MCF 10A (cell line): ENCODE measurements at regions not wholly inside any gene's neighbourhood (a gene's known extent, or its start where the extent isn't known, plus 50 kb on each side); places are given as distances from the start of the nearest gene placed in this dataset.

ENCODE experiments used
- BruUV-seq: library from RNA; stranded (reverse); fragments of 400-500 nt; replicated peaks from 2 replicates; lab custom pipeline; 2021; lab: Mats Ljungman, UMichigan
- CTCF ChIA-PET: fragments of 300-600 bp; sonication (Branson Sonifier 250); formaldehyde crosslinking; extraction: SDS; loops from one replicate; lab custom pipeline; 2021; ENCODE audit warnings: antibody characterized with exemption, inconsistent platforms; lab: Yijun Ruan, JAX
- POLR2A ChIA-PET: fragments of 300-600, 350-650 bp; sonication (Branson Sonifier 250); formaldehyde crosslinking; extraction: SDS; loops from one replicate; lab custom pipeline; 2020; ENCODE audit warnings: antibody characterized with exemption, inconsistent platforms; lab: Yijun Ruan, JAX
- DNase-seq: peaks from one replicate; pipeline ENCODE4 v3.0.0-alpha.2; 2018; ENCODE audit not compliant: unreplicated experiment
- H3K27ac Mint-ChIP-seq: one replicate; pipeline ENCODE4 v1.8.0; 2022; ENCODE audit warnings: mild to moderate bottlenecking, low read depth, mixed read lengths; ENCODE audit not compliant: unreplicated experiment
- H3K27me3 Mint-ChIP-seq: one replicate; pipeline ENCODE4 v1.8.0; 2022; ENCODE audit warnings: mixed read lengths; ENCODE audit not compliant: insufficient read depth, unreplicated experiment
- H3K36me3 Mint-ChIP-seq: one replicate; pipeline ENCODE4 v1.8.0; 2022; ENCODE audit warnings: mild to moderate bottlenecking, moderate library complexity, mixed read lengths; ENCODE audit not compliant: insufficient read depth, unreplicated experiment
- H3K4me1 Mint-ChIP-seq: one replicate; pipeline ENCODE4 v1.8.0; 2022; ENCODE audit warnings: mixed read lengths; ENCODE audit not compliant: insufficient read depth, unreplicated experiment
- H3K4me3 Mint-ChIP-seq: one replicate; pipeline ENCODE4 v1.8.0; 2022; ENCODE audit warnings: mild to moderate bottlenecking, moderate library complexity, mixed read lengths; ENCODE audit not compliant: unreplicated experiment
- H3K9me3 Mint-ChIP-seq: one replicate; pipeline ENCODE4 v1.8.0; 2022; ENCODE audit warnings: mixed read lengths; ENCODE audit not compliant: unreplicated experiment
- CTCF ChIP-seq: fragments of 200-600 bp; IDR thresholded peaks from one replicate; pipeline ENCODE4 v1.8.0; 2022; ENCODE audit warnings: antibody characterized with exemption, mild to moderate bottlenecking; ENCODE audit not compliant: unreplicated experiment
- intact Hi-C: fragments of 100-400 bp; cut with micrococcal nuclease; formaldehyde crosslinking; loops from 2 replicates; pipeline ENCODE4 v1.14.1; 2022

- Mint-ChIP-seq H3K4me1 (no peaks in the 10 kb centered on the region), H3K4me3 (no peak overlapping the region), H3K27ac (no peak overlapping the region), H3K27me3 (no peaks in the 10 kb centered on the region), H3K36me3 (peaks cover 7% of the 10 kb centered on the region), H3K9me3 (peaks cover 22% of the 10 kb centered on the region)
- no TSS peak for BruUV-seq
- intact Hi-C loops = no loop called here
- TF ChIP-seq CTCF = no peak
- ChIA-PET CTCF (no interaction called here), POLR2A (interaction anchor here (0.6 kb wide), 1 partner anchor 356 kb away, joined by 3 read pairs; no protein-coding TSS in a partner anchor)
- no peak for DNase-seq
Measured at GRCh38 chr4:11139871-11140270, 288.8 kb downstream of the HS3ST1 start.

- peaks cover 24% of the 10 kb centered on the region for H3K9me3 Mint-ChIP-seq
- no peak for TF ChIP-seq CTCF
- ChIA-PET POLR2A (interaction anchor here (0.6 kb wide), 1 partner anchor 355 kb away, joined by 3 read pairs; no protein-coding TSS in a partner anchor), CTCF (no interaction called here)
- intact Hi-C loops = no loop called here
- no peaks in the 10 kb centered on the region for H3K27me3 Mint-ChIP-seq
- no TSS peak for BruUV-seq
- peaks cover 7% of the 10 kb centered on the region for H3K36me3 Mint-ChIP-seq
- H3K4me3 Mint-ChIP-seq = no peak overlapping the region
- H3K4me1 Mint-ChIP-seq = no peaks in the 10 kb centered on the region
- no peak overlapping the region for H3K27ac Mint-ChIP-seq
- DNase-seq = no peak
Measured at GRCh38 chr4:11138964-11139363, 289.7 kb downstream of the HS3ST1 start.

GRCh38 chr4:11134705-11135104 lies 294.0 kb downstream of the HS3ST1 start:
- Mint-ChIP-seq H3K9me3 (peaks cover 34% of the 10 kb centered on the region), H3K27ac (no peak overlapping the region), H3K36me3 (no peaks in the 10 kb centered on the region), H3K27me3 (no peaks in the 10 kb centered on the region), H3K4me1 (no peaks in the 10 kb centered on the region), H3K4me3 (no peak overlapping the region)
- no peak for TF ChIP-seq CTCF
- CTCF ChIA-PET = no interaction called here
- POLR2A ChIA-PET = interaction anchor here (0.7 kb wide), 1 partner anchor 28 kb away, joined by 3 read pairs; no protein-coding TSS in a partner anchor
- DNase-seq = no peak
- no TSS peak for BruUV-seq
- intact Hi-C loops = no loop called here

- POLR2A ChIA-PET = interaction anchor here (0.7 kb wide), 1 partner anchor 29 kb away, joined by 3 read pairs; no protein-coding TSS in a partner anchor
- TF ChIP-seq CTCF = no peak
- Mint-ChIP-seq H3K9me3 (peaks cover 26% of the 10 kb centered on the region), H3K4me1 (no peaks in the 10 kb centered on the region), H3K27me3 (no peaks in the 10 kb centered on the region), H3K27ac (no peak overlapping the region), H3K36me3 (no peaks in the 10 kb centered on the region), H3K4me3 (no peak overlapping the region)
- CTCF ChIA-PET = interaction anchor here (0.7 kb wide), 1 partner anchor 98 kb away, joined by 4 read pairs; no protein-coding TSS in a partner anchor
- no TSS peak for BruUV-seq
- DNase-seq = no peak
- intact Hi-C loops = no loop called here
Measured at GRCh38 chr4:11133868-11134267, 294.8 kb downstream of the HS3ST1 start.
